Osteoblast (primary cell): ENCODE measurements at regions not wholly inside any gene's neighbourhood (a gene's known extent, or its start where the extent isn't known, plus 50 kb on each side); places are given as distances from the start of the nearest gene placed in this dataset.

ENCODE experiments used
- DNase-seq: peaks from one replicate; pipeline ENCODE4 v3.0.0; 2011; ENCODE audit warnings: low spot score, mixed read lengths; ENCODE audit not compliant: insufficient read length; ENCODE audit errors: missing footprints
- H2AFZ ChIP-seq: 2 replicates; pipeline ENCODE4 v1.6.0; 2011; ENCODE audit warnings: mild to moderate bottlenecking, low read length
- H3K27ac ChIP-seq: 2 replicates; pipeline ENCODE4 v1.5.1; 2011; ENCODE audit warnings: mild to moderate bottlenecking, low read depth, low read length, moderate library complexity
- H3K27me3 ChIP-seq: 2 replicates; pipeline ENCODE4 v1.6.0; 2012; ENCODE audit warnings: mild to moderate bottlenecking, control low read depth, inconsistent platforms, low read length, moderate library complexity; ENCODE audit not compliant: insufficient read depth
- H3K36me3 ChIP-seq: 2 replicates; pipeline ENCODE4 v1.5.1; 2011; ENCODE audit warnings: mild to moderate bottlenecking, low read length, control low read depth, moderate library complexity; ENCODE audit not compliant: insufficient read depth
- H3K4me1 ChIP-seq: 2 replicates; pipeline ENCODE4 v1.5.1; 2011; ENCODE audit warnings: mild to moderate bottlenecking, low read length, control low read depth, moderate library complexity; ENCODE audit not compliant: insufficient read depth
- H3K4me2 ChIP-seq: 2 replicates; pipeline ENCODE4 v1.6.0; 2011; ENCODE audit warnings: mild to moderate bottlenecking, low read length; ENCODE audit not compliant: insufficient read depth
- H3K4me3 ChIP-seq: fragments of 200-600 bp; sonication (generic); 3 replicates; pipeline ENCODE4 v1.5.1; 2012; ENCODE audit warnings: mild to moderate bottlenecking, low read length, inconsistent platforms; ENCODE audit not compliant: insufficient read depth
- H3K79me2 ChIP-seq: 2 replicates; pipeline ENCODE4 v1.6.0; 2012; ENCODE audit warnings: mild to moderate bottlenecking, low read length, control low read depth, inconsistent platforms; ENCODE audit not compliant: insufficient read depth
- H3K9me3 ChIP-seq: 2 replicates; pipeline ENCODE4 v1.5.1; 2011; ENCODE audit warnings: low read depth, low read length, control low read depth
- H4K20me1 ChIP-seq: 2 replicates; pipeline ENCODE4 v1.6.0; 2012; ENCODE audit warnings: mild to moderate bottlenecking, low read length, control low read depth; ENCODE audit not compliant: insufficient read depth
- CTCF ChIP-seq: IDR thresholded peaks from 2 replicates; pipeline ENCODE4 v1.5.1; 2011; ENCODE audit warnings: mild to moderate bottlenecking, low read depth, low read length, moderate library complexity; ENCODE audit errors: extremely low read depth

- Histone ChIP-seq H3K4me2 (no peak overlapping the region), H4K20me1 (no peaks in the 10 kb centered on the region), H3K36me3 (no peaks in the 10 kb centered on the region), H3K27ac (no peak overlapping the region), H3K4me1 (no peaks in the 10 kb centered on the region), H2AFZ (no peak overlapping the region), H3K4me3 (no peak overlapping the region), H3K27me3 (no peaks in the 10 kb centered on the region), H3K79me2 (no peaks in the 10 kb centered on the region), H3K9me3 (peaks cover 2% of the 10 kb centered on the region)
- no peak for DNase-seq
- no peak for TF ChIP-seq CTCF
Measured at GRCh38 chr14:43356979-43357545, 1150.0 kb downstream of the FSCB start.

GRCh38 chr14:43356382-43356781 lies 1150.7 kb downstream of the FSCB start:
- TF ChIP-seq CTCF: no peak
- DNase-seq: no peak

GRCh38 chr14:43341921-43342320 lies 1165.2 kb downstream of the FSCB start:
- no peak overlapping the region for H3K4me2 ChIP-seq
- H3K4me1 ChIP-seq: no peaks in the 10 kb centered on the region
- H3K27ac ChIP-seq: no peak overlapping the region
- peaks cover 2% of the 10 kb centered on the region for H3K9me3 ChIP-seq
- H3K27me3 ChIP-seq: no peaks in the 10 kb centered on the region
- no peak overlapping the region for H3K4me3 ChIP-seq
- no peak overlapping the region for H2AFZ ChIP-seq
- no peak for TF ChIP-seq CTCF
- no peak for DNase-seq
- H3K36me3 ChIP-seq: no peaks in the 10 kb centered on the region
- no peaks in the 10 kb centered on the region for H3K79me2 ChIP-seq
- H4K20me1 ChIP-seq: no peaks in the 10 kb centered on the region

More at GRCh38 chr14:43356382-43356781, 1150.7 kb downstream of the FSCB start:
- no peak overlapping the region for H3K27ac ChIP-seq
- no peak overlapping the region for H2AFZ ChIP-seq
- no peaks in the 10 kb centered on the region for H4K20me1 ChIP-seq
- H3K9me3 ChIP-seq: peaks cover 2% of the 10 kb centered on the region
- no peaks in the 10 kb centered on the region for H3K27me3 ChIP-seq
- H3K4me1 ChIP-seq: no peaks in the 10 kb centered on the region
- no peak overlapping the region for H3K4me3 ChIP-seq
- H3K79me2 ChIP-seq: no peaks in the 10 kb centered on the region
- H3K36me3 ChIP-seq: no peaks in the 10 kb centered on the region
- H3K4me2 ChIP-seq: no peak overlapping the region

GRCh38 chr14:43338713-43339112 lies 1168.4 kb downstream of the FSCB start:
- H4K20me1 ChIP-seq: no peaks in the 10 kb centered on the region
- peaks cover 2% of the 10 kb centered on the region for H3K9me3 ChIP-seq
- H2AFZ ChIP-seq: no peak overlapping the region
- DNase-seq: no peak
- no peak overlapping the region for H3K4me3 ChIP-seq
- no peak overlapping the region for H3K27ac ChIP-seq
- no peaks in the 10 kb centered on the region for H3K27me3 ChIP-seq
- no peaks in the 10 kb centered on the region for H3K36me3 ChIP-seq
- TF ChIP-seq CTCF: no peak
- no peaks in the 10 kb centered on the region for H3K4me1 ChIP-seq
- H3K79me2 ChIP-seq: no peaks in the 10 kb centered on the region
- no peak overlapping the region for H3K4me2 ChIP-seq
